Posterior cingulate gyrus (tissue), 11 donors: ENCODE measurements at regions not wholly inside any gene's neighbourhood (a gene's known extent, or its start where the extent isn't known, plus 50 kb on each side); places are given as distances from the start of the nearest gene placed in this dataset.
"Not testable (repeated sequence)": the region's sequence is repeated elsewhere in the genome, so short reads cannot be mapped to it uniquely, and the experiment has no call there.

Experiments
- DNase-seq, 10 donors: peaks; one replicate each; pipeline versions ENCODE4 v3.0.0 to v3.0.0-alpha.2; 2020 to 2021; ENCODE audit warnings: mixed read lengths in 3 of 10
- intact Hi-C: fragments of 100-400 bp; cut with DNase I; formaldehyde crosslinking; loops from one replicate; pipeline ENCODE4 v1.15.1; 2023

- intact Hi-C loops, result no loop called here
- no peak for DNase-seq
These were observed 136.1 kb downstream of the MID1IP1 start for GRCh38 chrX:38937400-38937799.

DNA sequence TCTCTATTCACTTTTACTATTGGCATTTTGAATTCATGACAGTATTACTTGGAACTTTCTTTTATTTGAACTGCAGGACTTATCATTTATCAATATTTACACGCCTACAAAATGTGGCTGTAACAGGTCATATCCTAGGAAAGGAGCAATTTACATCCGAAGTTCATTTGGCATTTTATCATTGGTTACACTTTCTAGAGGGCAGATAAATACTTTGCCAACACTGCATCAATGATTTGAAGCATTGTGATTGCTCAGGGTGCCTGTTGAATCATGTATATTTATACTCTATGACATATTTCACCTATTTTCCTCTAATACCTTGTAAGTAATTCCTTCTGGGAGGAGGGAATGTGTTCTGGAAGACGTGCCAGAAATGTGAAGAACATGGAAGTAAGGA is 136.7 kb downstream of the MID1IP1 start:
- no peak for DNase-seq
- intact Hi-C loops, result no loop called here

GRCh38 chrX:38939067-38939466 is 137.8 kb downstream of the MID1IP1 start:
- no peak for DNase-seq
- intact Hi-C loops, result no loop called here

DNA sequence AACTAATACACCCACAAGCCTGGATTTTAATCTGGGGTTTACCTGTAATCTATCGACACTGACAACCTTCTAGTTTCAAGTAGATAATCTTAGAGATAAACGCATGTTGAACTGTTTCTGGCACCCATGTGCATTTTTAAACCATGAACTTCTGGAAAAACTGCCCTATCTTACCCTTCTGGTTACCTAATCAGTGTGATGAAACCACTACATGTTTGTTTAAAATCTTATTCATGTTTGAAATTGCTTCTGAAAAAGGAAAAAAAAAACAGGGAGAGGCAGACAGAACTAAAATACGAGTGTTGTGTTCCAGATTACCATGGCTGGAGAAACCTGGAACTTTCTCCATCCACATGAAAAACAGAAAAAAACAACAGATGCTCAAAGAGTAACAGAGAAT is 139.3 kb downstream of the MID1IP1 start:
- no peak for DNase-seq
- intact Hi-C loops, result no loop called here

DNA sequence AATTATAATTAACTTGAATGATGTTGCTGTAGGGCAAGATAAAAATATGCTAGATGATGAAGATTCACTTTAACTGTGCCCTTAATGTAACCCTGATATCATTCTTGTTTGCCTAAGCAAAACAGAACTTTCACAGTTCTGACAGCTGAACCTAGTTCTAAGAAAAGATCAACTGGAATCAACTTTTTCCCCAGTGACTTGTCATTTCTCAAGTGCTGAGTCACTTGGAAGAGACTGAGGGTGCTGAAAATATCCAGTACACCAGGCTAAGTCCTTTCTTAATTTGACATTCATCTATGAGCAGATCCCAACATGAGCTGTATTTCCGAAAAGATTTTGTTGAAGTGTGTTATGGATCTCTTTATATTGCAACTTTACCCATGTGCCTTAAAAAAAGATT is 140.4 kb downstream of the MID1IP1 start:
- intact Hi-C loops, result no loop called here

GRCh38 chrX:38943120-38943519 is 141.9 kb downstream of the MID1IP1 start:
- intact Hi-C loops, result no loop called here
- no peak for DNase-seq

More for the DNA sequence above, 140.4 kb downstream of the MID1IP1 start:
- DNase-seq, result no peak

DNA sequence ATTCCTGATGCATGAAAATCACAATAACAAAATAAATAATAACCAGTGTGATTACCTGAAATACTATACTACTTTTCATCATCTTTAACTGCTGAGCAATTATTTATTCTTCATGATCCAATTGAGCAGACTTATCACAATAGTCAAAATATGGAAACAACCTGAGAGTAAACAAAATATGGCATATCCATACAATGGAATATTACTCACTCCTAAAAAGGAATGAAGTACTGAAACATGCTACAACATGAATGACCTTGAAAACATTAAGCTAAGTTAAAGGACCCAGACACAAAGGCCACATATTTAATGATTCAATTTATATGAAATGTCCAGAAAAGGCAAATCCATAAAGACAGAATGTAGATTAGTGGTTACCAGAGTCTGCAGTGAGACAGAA is 146.8 kb downstream of the MID1IP1 start:
- intact Hi-C loops, result no loop called here

DNA sequence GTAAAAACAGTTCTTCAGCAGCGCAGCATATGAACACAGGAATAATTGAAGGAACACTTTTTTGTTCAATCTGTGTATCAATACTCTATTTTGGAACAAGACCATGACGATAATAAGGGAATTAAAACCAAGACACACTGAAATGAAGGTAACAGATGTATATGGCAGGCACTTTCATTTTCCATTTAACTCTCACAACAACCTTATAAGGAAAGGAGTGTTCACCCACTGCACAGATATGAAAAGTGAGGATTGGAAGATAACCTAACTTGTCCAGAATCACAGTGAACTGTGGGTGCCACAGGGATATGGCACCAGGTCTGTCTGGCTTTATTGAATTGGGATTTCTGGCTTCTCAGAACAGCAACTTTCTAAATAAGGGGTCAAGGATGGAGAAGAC is 153.3 kb downstream of the MID1IP1 start:
- intact Hi-C loops, result no loop called here
- DNase-seq, result no peak

More for the DNA sequence above, 146.8 kb downstream of the MID1IP1 start:
- DNase-seq, result no peak

- intact Hi-C loops, result no loop called here
- no peak for DNase-seq
These were observed 158.5 kb downstream of the MID1IP1 start for GRCh38 chrX:38959736-38960135.

- intact Hi-C loops, result no loop called here
These were observed 158.9 kb downstream of the MID1IP1 start for GRCh38 chrX:38960137-38960536.

DNA sequence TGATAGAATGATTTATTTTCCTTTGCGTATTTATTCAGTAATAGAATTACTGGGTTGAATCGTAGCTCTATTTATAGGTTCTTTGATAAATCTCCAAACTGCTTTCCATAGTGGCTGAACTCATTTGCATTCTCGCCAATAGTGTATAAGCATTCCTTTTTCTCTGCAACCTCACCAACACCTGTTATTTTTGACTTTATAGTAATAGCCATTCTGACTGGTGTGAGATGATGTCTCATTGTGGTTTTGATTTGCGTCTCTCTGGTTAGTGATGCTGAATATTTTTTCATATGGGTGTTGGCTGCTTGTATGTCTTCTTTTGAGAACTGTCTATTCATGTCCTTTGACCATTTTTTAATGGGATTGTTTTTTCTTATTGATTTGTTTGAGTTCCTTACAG is 160.7 kb downstream of the MID1IP1 start:
- no peak for DNase-seq
- intact Hi-C loops, result no loop called here

More at GRCh38 chrX:38960137-38960536, 158.9 kb downstream of the MID1IP1 start:
- no peak for DNase-seq

DNA sequence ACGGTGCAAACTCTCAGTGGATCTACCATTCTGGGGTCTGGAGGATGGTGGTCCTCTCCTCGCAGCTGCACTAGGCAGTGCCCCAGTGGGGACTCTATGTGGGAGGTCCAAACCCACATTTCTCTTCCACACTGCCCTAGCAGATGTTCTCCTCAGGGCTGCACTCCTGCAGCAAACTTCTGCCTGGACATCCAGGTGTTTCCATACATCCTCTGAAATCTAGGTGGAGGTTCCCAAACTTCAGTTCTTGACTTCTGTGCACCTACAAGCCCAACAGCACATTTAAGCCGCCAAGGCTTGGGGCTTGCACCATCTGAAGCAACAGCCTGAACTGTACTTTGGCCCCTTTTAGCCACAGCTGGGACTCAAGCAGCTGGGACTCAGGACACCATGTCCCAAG is 162.0 kb downstream of the MID1IP1 start:
- intact Hi-C loops, DNase-seq: not testable (repeated sequence)

DNA sequence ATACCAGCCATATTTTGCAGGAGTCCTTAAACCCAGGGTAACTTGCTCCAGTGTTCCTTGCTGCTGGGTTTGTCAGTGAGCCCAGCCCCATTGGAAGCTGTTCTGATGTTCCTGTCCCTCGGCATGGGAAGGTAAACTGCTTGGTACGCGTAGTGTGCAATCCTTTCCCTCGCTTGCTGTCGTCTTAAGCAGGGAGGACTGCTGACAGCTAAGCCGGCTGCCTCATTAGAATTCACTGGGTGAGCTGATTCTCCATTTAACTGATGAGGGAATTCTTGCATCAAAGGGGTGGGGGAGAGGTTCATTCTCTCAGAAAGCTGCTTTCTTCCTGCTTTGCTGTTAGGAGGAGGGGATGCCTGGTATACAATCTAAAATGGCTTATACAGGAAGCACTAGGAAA is 164.6 kb downstream of the MID1IP1 start:
- intact Hi-C loops, result no loop called here

GRCh38 chrX:38968344-38969216 is 167.3 kb downstream of the MID1IP1 start:
- intact Hi-C loops, result no loop called here
- peak in 2 of 10 donors; percentile 8 to 18 for DNase-seq

More for the DNA sequence above, 164.6 kb downstream of the MID1IP1 start:
- DNase-seq, result no peak

DNA sequence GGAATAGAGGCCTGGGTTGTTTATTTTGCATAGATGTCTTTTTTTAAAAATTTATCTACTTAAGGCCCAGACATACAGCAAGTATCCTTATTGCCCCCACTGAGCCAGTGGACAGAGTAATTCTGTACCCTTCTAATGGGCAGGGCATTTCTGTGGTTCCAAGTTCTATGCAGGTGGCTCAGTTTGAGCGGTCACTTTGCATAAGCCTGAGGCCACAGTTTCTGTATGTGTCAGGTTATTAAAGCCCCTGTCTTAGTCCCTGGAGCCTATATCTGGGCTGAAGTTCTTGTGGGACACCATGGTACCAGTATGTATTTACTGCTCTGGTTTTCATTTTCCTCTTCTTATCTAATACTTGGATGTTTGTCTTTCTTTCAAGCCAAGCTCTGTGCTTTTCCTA is 168.8 kb downstream of the MID1IP1 start:
- intact Hi-C loops, result no loop called here

DNA sequence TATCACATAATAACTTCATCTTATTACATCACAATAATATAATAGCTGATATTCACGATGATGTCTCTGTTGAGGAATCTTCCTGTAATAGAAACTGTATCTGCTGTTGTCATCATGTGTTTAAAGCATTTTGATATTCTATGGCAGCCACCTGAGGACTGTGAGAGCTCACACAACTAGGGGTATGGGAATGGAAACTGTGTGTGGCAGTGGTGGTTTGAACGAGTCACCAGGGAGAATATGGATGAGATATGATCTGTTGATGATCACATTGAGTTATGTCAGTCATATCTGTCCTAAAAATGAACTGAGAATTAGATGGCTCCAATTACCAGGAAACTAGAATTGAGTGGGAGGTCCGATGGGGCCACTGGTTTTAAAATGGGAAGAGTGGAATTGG is 169.6 kb downstream of the MID1IP1 start:
- DNase-seq, result no peak
- intact Hi-C loops, result no loop called here

More for the DNA sequence above, 168.8 kb downstream of the MID1IP1 start:
- no peak for DNase-seq

GRCh38 chrX:38973322-38973721 is 172.1 kb downstream of the MID1IP1 start:
- intact Hi-C loops, result no loop called here
- DNase-seq, result no peak

DNA sequence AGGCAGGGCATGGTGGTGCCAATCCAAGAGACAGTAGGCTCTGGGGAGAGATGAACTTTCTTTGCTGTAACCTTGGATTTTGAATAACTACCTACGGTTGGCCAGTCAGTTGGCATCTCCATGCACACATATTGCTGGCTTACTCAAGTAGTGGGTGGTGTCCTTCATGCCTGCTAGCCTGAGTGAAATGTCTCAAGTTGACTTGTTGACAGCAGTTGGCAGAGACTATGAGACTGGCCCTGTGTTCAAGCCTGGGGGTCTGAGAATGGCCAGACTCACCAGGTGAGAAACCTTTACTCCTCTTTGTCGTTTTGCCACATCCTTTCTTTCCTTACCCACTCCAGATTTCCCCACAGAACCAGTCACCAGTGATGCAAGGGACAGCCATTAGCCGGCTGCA is 173.3 kb downstream of the MID1IP1 start:
- DNase-seq, result no peak
- intact Hi-C loops, result no loop called here

GRCh38 chrX:38975368-38975942 is 174.2 kb downstream of the MID1IP1 start:
- intact Hi-C loops, result no loop called here
- no peak for DNase-seq

DNA sequence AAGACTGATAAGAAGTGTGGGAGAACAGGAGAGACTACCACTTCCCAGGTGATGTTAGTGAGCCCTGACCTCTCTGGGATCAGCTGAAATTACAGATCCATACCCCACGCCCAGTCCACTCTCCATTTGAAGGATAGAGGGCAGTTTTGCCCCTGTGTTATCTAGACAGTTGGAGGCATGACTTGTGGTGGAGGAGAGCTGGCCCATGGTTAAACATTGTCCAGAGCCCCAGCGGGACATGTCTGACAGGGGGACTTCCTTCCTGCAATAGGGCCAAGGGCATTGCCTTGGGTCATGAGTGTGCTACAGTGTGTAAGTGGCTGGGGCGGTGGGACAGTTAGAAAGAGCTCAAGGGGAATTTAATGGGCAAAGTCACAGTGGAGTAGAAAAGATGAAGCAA is 181.1 kb downstream of the MID1IP1 start:
- intact Hi-C loops, result no loop called here
- no peak for DNase-seq

- no peak for DNase-seq
- intact Hi-C loops, result no loop called here
These were observed 181.6 kb downstream of the MID1IP1 start for GRCh38 chrX:38982843-38983242.

- DNase-seq, result no peak
- intact Hi-C loops, result loop anchor here (5.0 kb wide), 1 partner anchor 183 kb away; the partner anchor contains the start of gene MID1IP1
These were observed 184.1 kb downstream of the MID1IP1 start for GRCh38 chrX:38985375-38985774.
